ENCODE measurements at regions not wholly inside any gene's neighbourhood (a gene's known extent, or its start where the extent isn't known, plus 50 kb on each side); places are given as distances from the start of the nearest gene placed in this dataset.

GRCh38 chr2:136522724-136523123 lies 242.6 kb upstream of the THSD7B start:
- TF ChIP-seq POLR2AphosphoS5 (IDR thresholded peaks at IDR 0.05; ENCODE audit: control insufficient read depth, insufficient read depth, low read depth, low read length), result no peak
- TF ChIP-seq CHD4 (IDR thresholded peaks at IDR 0.05; ENCODE audit: insufficient read depth, insufficient replicate concordance, low read depth, low read length, poor library complexity, severe bottlenecking), result no peak
- TF ChIP-seq, protein P1, sequence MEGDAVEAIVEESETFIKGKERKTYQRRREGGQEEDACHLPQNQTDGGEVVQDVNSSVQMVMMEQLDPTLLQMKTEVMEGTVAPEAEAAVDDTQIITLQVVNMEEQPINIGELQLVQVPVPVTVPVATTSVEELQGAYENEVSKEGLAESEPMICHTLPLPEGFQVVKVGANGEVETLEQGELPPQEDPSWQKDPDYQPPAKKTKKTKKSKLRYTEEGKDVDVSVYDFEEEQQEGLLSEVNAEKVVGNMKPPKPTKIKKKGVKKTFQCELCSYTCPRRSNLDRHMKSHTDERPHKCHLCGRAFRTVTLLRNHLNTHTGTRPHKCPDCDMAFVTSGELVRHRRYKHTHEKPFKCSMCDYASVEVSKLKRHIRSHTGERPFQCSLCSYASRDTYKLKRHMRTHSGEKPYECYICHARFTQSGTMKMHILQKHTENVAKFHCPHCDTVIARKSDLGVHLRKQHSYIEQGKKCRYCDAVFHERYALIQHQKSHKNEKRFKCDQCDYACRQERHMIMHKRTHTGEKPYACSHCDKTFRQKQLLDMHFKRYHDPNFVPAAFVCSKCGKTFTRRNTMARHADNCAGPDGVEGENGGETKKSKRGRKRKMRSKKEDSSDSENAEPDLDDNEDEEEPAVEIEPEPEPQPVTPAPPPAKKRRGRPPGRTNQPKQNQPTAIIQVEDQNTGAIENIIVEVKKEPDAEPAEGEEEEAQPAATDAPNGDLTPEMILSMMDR (IDR thresholded peaks at IDR 0.05 in 2 of 3, conservative IDR thresholded peaks at IDR 0.05 in 1 of 3; ENCODE audit: insufficient read depth in 2 of 3, low read depth in 1 of 3, low read length in 3 of 3), result no peak
